RWPE1 (cell line): ENCODE measurements at regions not wholly inside any gene's neighbourhood (a gene's known extent, or its start where the extent isn't known, plus 50 kb on each side); places are given as distances from the start of the nearest gene placed in this dataset.

Experiments used
- CTCF ChIA-PET: fragments of 350-600 bp; sonication (Branson Sonifier 250); formaldehyde crosslinking; extraction: SDS; loops from one replicate; lab custom pipeline; 2021; lab: Yijun Ruan, JAX
- POLR2A ChIA-PET: fragments of 400-600 bp; formaldehyde crosslinking; extraction: SDS; loops from one replicate; lab custom pipeline; 2020; ENCODE audit warnings: antibody characterized with exemption; ENCODE audit not compliant: low non-redundant PET; lab: Yijun Ruan, JAX
- DNase-seq: peaks from one replicate; pipeline ENCODE4 v3.0.0; 2012; ENCODE audit warnings: low spot score
- H3K27ac ChIP-seq: fragments of 450-650 bp; 2 replicates; pipeline ENCODE4 v1.5.1; 2017
- CTCF ChIP-seq: fragments of 450-650 bp; conservative IDR thresholded peaks from 2 replicates; pipeline ENCODE4 v1.5.1; 2017; ENCODE audit warnings: low read depth, mild to moderate bottlenecking

- DNase-seq: no peak
- CTCF ChIA-PET: no interaction called here
- POLR2A ChIA-PET: no interaction called here
- H3K27ac ChIP-seq: no peak overlapping the region
- TF ChIP-seq CTCF: no peak
Observed at GRCh38 chr6:163675611-163676010, 261.1 kb downstream of the QKI start.

- TF ChIP-seq CTCF: no peak
- POLR2A ChIA-PET: no interaction called here
- H3K27ac ChIP-seq: no peak overlapping the region
- no peak for DNase-seq
- CTCF ChIA-PET: no interaction called here
Observed at GRCh38 chr6:163672710-163673109, 258.2 kb downstream of the QKI start.

GRCh38 chr6:163671791-163672190, 257.3 kb downstream of the QKI start:
- POLR2A ChIA-PET: no interaction called here
- no peak for DNase-seq
- CTCF ChIA-PET: no interaction called here
- TF ChIP-seq CTCF: no peak
- no peak overlapping the region for H3K27ac ChIP-seq

- peak; percentile 20 for DNase-seq
- no peak for TF ChIP-seq CTCF
- POLR2A ChIA-PET: no interaction called here
- no peak overlapping the region for H3K27ac ChIP-seq
- CTCF ChIA-PET: interaction anchor here (0.7 kb wide), 1 partner anchor 730 kb away, joined by 3 read pairs; no protein-coding TSS in a partner anchor
Observed at GRCh38 chr6:163671355-163671754, 256.8 kb downstream of the QKI start.

GRCh38 chr6:163670336-163670735, 255.8 kb downstream of the QKI start:
- DNase-seq: no peak
- no peak overlapping the region for H3K27ac ChIP-seq
- CTCF ChIA-PET: no interaction called here
- POLR2A ChIA-PET: no interaction called here
- TF ChIP-seq CTCF: no peak

GRCh38 chr6:163668061-163668426, 253.5 kb downstream of the QKI start:
- DNase-seq: no peak
- no peak for TF ChIP-seq CTCF
- CTCF ChIA-PET: no interaction called here
- H3K27ac ChIP-seq: no peak overlapping the region
- POLR2A ChIA-PET: no interaction called here

- DNase-seq: no peak
- TF ChIP-seq CTCF: no peak
- ChIA-PET POLR2A (no interaction called here), CTCF (no interaction called here)
- H3K27ac ChIP-seq: no peak overlapping the region
Observed at GRCh38 chr6:163667372-163668060, 253.0 kb downstream of the QKI start.
